Lung (tissue), 11 donors: ENCODE measurements at regions not wholly inside any gene's neighbourhood (a gene's known extent, or its start where the extent isn't known, plus 50 kb on each side); places are given as distances from the start of the nearest gene placed in this dataset.

Experiments used
- ATAC-seq: fragments of 200-7000 bp; cut with Tn5 transposase; one replicate; pipeline ENCODE4 v1.9.1; 2020; ENCODE audit warnings: moderate number of reproducible peaks; ENCODE audit not compliant: insufficient read depth, low FRiP score
- DNase-seq, 3 donors: peaks; one replicate each; pipeline ENCODE4 v3.0.0-alpha.2; 2013 to 2017
- H3K27ac ChIP-seq, 2 donors: one replicate each; pipeline ENCODE4 v1.5.1; 2013; ENCODE audit warnings: mild to moderate bottlenecking in 2 of 2, moderate library complexity in 2 of 2, control low read depth in 1 of 2, inconsistent platforms in 1 of 2, low read depth in 1 of 2, low read length in 1 of 2
- H3K27me3 ChIP-seq, 3 donors: one replicate each; pipeline ENCODE4 v1.5.1; 2013; ENCODE audit warnings: low read length in 2 of 3; ENCODE audit not compliant: control insufficient read depth in 3 of 3, insufficient read depth in 3 of 3
- H3K36me3 ChIP-seq, 4 donors: one replicate each; pipeline ENCODE4 v1.5.1; 2013; ENCODE audit warnings: low read length in 4 of 4, mild to moderate bottlenecking in 1 of 4, moderate library complexity in 1 of 4; ENCODE audit not compliant: control insufficient read depth in 4 of 4, insufficient read depth in 4 of 4
- H3K4me1 ChIP-seq, 5 donors: one replicate each; pipeline ENCODE4 v1.5.1; 2013; ENCODE audit warnings: low read length in 5 of 5, mild to moderate bottlenecking in 2 of 5, moderate library complexity in 1 of 5; ENCODE audit not compliant: control insufficient read depth in 5 of 5, insufficient read depth in 5 of 5
- H3K4me3 ChIP-seq: one replicate; pipeline ENCODE4 v1.5.1; 2013; ENCODE audit warnings: mild to moderate bottlenecking, control low read depth, moderate library complexity
- H3K9ac ChIP-seq, 2 donors: one replicate each; pipeline ENCODE4 v1.5.1; 2013; ENCODE audit warnings: low read length in 2 of 2, control low read depth in 1 of 2; ENCODE audit not compliant: insufficient read depth in 1 of 2
- H3K9me3 ChIP-seq, 4 donors: one replicate each; pipeline ENCODE4 v1.5.1; 2013; ENCODE audit warnings: low read length in 3 of 4, mild to moderate bottlenecking in 1 of 4, moderate library complexity in 1 of 4; ENCODE audit not compliant: control insufficient read depth in 4 of 4, insufficient read depth in 3 of 4
- CTCF ChIP-seq: IDR thresholded peaks from 2 replicates; pipeline ENCODE4 v1.5.1; 2012; ENCODE audit warnings: mild to moderate bottlenecking; ENCODE audit errors: control extremely low read depth, extremely low read depth
- WGBS, 2 donors: extraction: QIAGEN DNeasy Blood & Tissue Kit; methylation state at CpG; one replicate each; pipeline ENCODE4 v1.1.7; 2013; 5-methylcytosine and 5-hydroxymethylcytosine counted together
- donor health status: control.
- donor health status: control.
- donor health status: Bipolar disorder and iron deficiency.
- donor health status: healthy.
- donor health status: DM: yes; HTN: yes; CAD: no.

GRCh38 chr6:126614642-126615504 is 275.0 kb downstream of the CENPW start:
- H3K9ac ChIP-seq: no peak overlapping the region
- no peaks in the 10 kb centered on the region for H3K4me1 ChIP-seq
- ATAC-seq (no peak), DNase-seq (no peak)
- no peaks in the 10 kb centered on the region for H3K36me3 ChIP-seq
- no peak overlapping the region for H3K4me3 ChIP-seq
- no peaks in the 10 kb centered on the region for H3K9me3 ChIP-seq
- no peak for TF ChIP-seq CTCF
- 76 to 82% methylated on average over 6 of the region's 6 CpGs for WGBS, 2 donors
- no peaks in the 10 kb centered on the region for H3K27me3 ChIP-seq
- no peak overlapping the region for H3K27ac ChIP-seq

GRCh38 chr6:126616866-126617265 is 277.0 kb downstream of the CENPW start:
- Histone ChIP-seq H3K9ac (no peak overlapping the region), H3K27ac (no peak overlapping the region), H3K9me3 (no peaks in the 10 kb centered on the region), H3K4me1 (no peaks in the 10 kb centered on the region), H3K36me3 (no peaks in the 10 kb centered on the region), H3K4me3 (no peak overlapping the region), H3K27me3 (no peaks in the 10 kb centered on the region)
- TF ChIP-seq CTCF: no peak
- ATAC-seq (no peak), DNase-seq (no peak)
- 57 to 74% methylated on average over 2 of the region's 2 CpGs for WGBS, 2 donors

- no peaks in the 10 kb centered on the region for H3K36me3 ChIP-seq
- no peak overlapping the region for H3K27ac ChIP-seq
- no peaks in the 10 kb centered on the region for H3K9me3 ChIP-seq
- DNase-seq (no peak), ATAC-seq (no peak)
- 52 to 66% methylated on average over 1 of the region's 1 CpG for WGBS, 2 donors
- H3K4me3 ChIP-seq: no peak overlapping the region
- H3K9ac ChIP-seq: no peak overlapping the region
- no peaks in the 10 kb centered on the region for H3K4me1 ChIP-seq
- H3K27me3 ChIP-seq: no peaks in the 10 kb centered on the region
- TF ChIP-seq CTCF: no peak
Measured at GRCh38 chr6:126618639-126619343, 278.9 kb downstream of the CENPW start.
